IgD-negative memory B cell (primary cell): ENCODE measurements at regions not wholly inside any gene's neighbourhood (a gene's known extent, or its start where the extent isn't known, plus 50 kb on each side); places are given as distances from the start of the nearest gene placed in this dataset.

Experiments
- H3K27ac Mint-ChIP-seq, 3 donors: one replicate each; pipeline ENCODE4 v1.8.0; 2020 to 2022; ENCODE audit warnings: mild to moderate bottlenecking in 3 of 3, mixed read lengths in 3 of 3, moderate library complexity in 1 of 3
- H3K27me3 Mint-ChIP-seq: one replicate; pipeline ENCODE4 v1.8.0; 2021; ENCODE audit warnings: mixed read lengths
- H3K36me3 Mint-ChIP-seq: one replicate; pipeline ENCODE4 v1.8.0; 2020; ENCODE audit warnings: mild to moderate bottlenecking, mixed read lengths
- H3K4me1 Mint-ChIP-seq, 3 donors: one replicate each; pipeline ENCODE4 v1.8.0; 2020 to 2022; ENCODE audit warnings: mixed read lengths in 3 of 3, mild to moderate bottlenecking in 1 of 3
- H3K4me3 Mint-ChIP-seq, 4 donors: one replicate each; pipeline ENCODE4 v1.8.0; 2020 to 2022; ENCODE audit warnings: mild to moderate bottlenecking in 4 of 4, mixed read lengths in 4 of 4, moderate library complexity in 3 of 4
- H3K9me3 Mint-ChIP-seq, 3 donors: one replicate each; pipeline ENCODE4 v1.8.0; 2020 to 2021; ENCODE audit warnings: mixed read lengths in 3 of 3, mild to moderate bottlenecking in 1 of 3

DNA sequence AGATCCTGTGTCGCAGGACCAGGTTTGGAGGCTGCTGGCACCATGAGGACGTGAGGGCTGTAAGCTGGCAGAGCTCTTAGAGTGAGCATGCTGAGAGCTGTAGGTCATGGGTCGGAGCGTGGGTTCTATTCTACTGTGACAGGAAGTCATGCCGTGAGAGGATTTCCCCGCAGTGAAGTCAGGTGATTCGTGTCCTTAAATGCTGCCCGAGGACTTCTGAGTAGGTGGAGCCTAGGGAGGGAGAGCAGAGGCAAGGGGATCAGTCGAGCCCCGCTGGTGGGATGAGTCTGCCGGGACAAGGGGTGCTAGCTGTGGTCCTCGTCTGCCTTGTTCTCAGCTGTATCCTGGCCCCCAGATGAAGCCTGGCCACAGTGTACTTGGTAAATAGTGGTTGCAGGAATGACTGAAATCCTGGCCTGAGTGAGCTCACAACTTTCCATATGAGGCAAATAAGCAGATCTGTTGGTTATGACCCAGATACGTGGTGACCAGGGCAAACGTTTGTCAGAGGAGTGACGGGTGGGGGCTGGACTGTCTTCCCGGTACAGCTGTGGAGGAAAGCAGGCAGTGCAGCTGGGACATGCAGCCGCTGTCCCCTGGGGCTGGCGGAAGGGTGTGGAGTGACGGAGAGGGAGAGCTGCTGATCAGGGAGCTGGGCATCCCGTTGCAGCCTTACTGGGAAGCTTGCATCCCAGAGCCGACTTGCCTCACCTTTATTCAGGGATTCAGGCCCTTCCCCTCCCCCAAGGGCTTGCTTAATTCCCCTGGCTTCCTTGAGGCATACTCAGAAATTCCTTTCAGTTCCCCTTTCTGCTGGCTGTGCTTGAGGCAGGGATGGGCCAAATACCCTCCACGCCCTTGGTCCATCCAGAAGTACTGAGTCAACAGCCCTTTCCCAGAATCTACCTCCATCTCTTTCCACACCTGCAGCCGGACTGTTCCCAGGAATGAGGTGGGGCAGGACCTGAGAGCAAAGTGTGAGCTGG, 250.9 kb upstream of the RREB1 start:
- H3K27me3 Mint-ChIP-seq = peaks cover 6% of the 10 kb centered on the region
- no peaks in the 10 kb centered on the region for H3K36me3 Mint-ChIP-seq
- H3K9me3 Mint-ChIP-seq = no peaks in the 10 kb centered on the region
- H3K4me1 Mint-ChIP-seq = peaks cover 10 to 19% (median 12%) of the 10 kb centered on the region in 3 donors
- peak overlapping the region in 1 of 3 donors; percentile 87 for H3K27ac Mint-ChIP-seq
- peak overlapping the region in 3 of 4 donors; percentile 19 to 89 (median 42) for H3K4me3 Mint-ChIP-seq

DNA sequence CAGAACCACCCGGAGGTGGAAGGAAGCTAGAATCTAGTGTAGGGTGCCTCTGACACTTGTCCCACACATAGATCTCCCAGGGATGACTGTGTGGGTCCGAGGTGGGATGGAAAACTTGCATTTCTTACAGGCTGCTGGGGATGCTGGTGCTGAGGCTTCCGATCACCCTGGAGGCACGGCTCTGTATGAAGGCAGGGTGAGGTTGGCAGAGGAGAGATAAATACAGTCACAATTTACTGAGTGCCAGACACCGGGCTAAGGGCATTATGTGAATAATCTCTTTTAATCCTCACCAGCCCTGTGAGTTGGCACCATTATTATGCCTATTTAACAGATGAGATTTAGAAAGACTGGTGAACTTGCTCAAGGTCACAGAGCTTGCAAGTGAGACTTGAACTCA, 250.2 kb upstream of the RREB1 start:
- no peaks in the 10 kb centered on the region for H3K36me3 Mint-ChIP-seq
- peaks cover 10 to 19% (median 12%) of the 10 kb centered on the region in 3 donors for H3K4me1 Mint-ChIP-seq
- H3K4me3 Mint-ChIP-seq = no peak overlapping the region
- no peak overlapping the region for H3K27ac Mint-ChIP-seq
- H3K27me3 Mint-ChIP-seq = peaks cover 8% of the 10 kb centered on the region
- no peaks in the 10 kb centered on the region for H3K9me3 Mint-ChIP-seq

DNA sequence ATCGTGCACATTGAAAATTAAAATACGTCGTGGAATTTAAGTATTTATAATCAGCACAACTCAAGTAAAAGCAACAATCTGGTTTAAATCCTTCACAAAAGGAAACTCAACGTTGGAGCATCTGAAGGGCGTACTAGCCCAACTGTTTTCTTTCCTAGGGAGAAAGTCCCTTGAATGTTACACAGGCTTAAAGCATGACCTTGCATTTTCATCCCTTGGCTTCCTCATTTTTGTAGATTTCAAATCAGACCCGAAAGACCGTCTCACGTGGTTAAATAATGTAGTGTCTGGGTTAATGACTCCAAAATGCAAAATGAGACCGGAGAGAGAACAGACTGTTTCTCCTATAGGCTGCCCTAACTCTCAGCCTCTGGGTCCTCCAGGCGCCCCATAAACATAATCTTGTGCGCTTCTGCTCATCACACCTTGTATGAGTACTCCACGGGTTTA, 249.2 kb upstream of the RREB1 start:
- Mint-ChIP-seq H3K4me1 (peaks cover 10 to 19% (median 12%) of the 10 kb centered on the region in 3 donors), H3K9me3 (no peaks in the 10 kb centered on the region), H3K27me3 (peaks cover 12% of the 10 kb centered on the region), H3K27ac (no peak overlapping the region), H3K36me3 (no peaks in the 10 kb centered on the region), H3K4me3 (no peak overlapping the region)

DNA sequence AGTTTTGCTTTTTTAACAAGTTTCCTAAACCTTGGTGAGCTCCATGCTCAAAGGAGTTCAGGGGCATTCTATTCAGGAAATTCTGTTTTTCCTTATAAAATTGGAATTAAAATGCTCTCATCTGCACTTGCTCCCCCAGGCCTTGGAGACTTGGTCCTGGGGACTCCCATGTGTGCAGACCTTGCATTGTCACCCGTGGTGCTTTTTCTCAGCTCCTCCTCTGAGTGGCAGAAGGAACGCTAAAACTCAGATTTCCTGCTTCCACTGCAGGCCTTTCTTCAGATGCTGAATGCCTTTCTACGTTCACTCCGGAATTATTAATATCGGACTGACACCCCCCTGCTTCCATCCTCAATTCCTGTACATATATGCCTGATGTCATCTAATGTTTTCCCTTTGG, 248.7 kb upstream of the RREB1 start:
- H3K4me1 Mint-ChIP-seq = peaks cover 10 to 19% (median 12%) of the 10 kb centered on the region in 3 donors
- H3K27me3 Mint-ChIP-seq = peaks cover 14% of the 10 kb centered on the region
- no peaks in the 10 kb centered on the region for H3K9me3 Mint-ChIP-seq
- H3K27ac Mint-ChIP-seq = no peak overlapping the region
- H3K36me3 Mint-ChIP-seq = no peaks in the 10 kb centered on the region
- H3K4me3 Mint-ChIP-seq = no peak overlapping the region

DNA sequence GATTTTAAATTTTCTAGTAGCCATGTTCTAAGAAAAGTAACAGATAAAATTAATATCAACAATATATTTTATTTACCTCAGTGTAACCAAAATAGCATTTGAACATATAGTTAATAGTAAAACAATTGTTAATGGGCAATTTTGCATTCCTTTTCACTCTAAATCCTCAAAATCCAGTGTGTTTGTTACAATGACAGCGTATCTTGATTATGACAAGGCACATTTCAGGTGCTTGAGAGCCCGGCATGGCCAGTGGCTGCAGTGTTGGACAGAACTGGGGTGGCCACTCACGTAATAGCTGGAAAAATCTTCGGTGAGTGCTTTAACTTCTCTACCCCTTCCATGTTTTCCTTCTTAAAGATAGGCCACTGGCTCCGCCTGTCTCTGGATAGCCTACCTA, 248.0 kb upstream of the RREB1 start:
- H3K4me3 Mint-ChIP-seq = no peak overlapping the region
- H3K4me1 Mint-ChIP-seq = peaks cover 10 to 19% (median 12%) of the 10 kb centered on the region in 3 donors
- H3K27me3 Mint-ChIP-seq = peaks cover 12% of the 10 kb centered on the region
- H3K9me3 Mint-ChIP-seq = no peaks in the 10 kb centered on the region
- no peak overlapping the region for H3K27ac Mint-ChIP-seq
- no peaks in the 10 kb centered on the region for H3K36me3 Mint-ChIP-seq

DNA sequence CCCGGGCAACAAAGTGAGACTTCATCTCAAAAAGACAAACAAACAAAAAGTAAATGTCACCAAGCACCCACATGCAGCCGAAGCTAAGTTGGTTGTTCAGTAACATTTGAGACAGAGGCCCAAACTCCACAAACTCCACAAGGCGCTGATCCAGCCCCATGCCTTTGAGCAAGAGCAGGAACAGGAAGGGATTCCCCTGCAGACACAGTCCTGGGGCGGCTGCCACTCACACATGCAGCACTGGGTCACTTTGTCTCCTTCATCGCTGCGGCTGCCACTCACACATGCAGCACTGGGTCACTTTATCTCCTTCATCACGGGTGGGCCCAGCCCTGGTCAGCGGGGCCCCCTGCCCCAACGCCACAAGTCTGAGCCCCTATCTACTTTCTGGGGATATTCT, 246.9 kb upstream of the RREB1 start:
- Mint-ChIP-seq H3K4me3 (no peak overlapping the region), H3K27ac (no peak overlapping the region), H3K4me1 (peaks cover 10 to 14% (median 12%) of the 10 kb centered on the region in 3 donors), H3K9me3 (peaks cover 0 to 1% (median 0%) of the 10 kb centered on the region in 3 donors), H3K36me3 (peaks cover 4% of the 10 kb centered on the region), H3K27me3 (peaks cover 12% of the 10 kb centered on the region)

DNA sequence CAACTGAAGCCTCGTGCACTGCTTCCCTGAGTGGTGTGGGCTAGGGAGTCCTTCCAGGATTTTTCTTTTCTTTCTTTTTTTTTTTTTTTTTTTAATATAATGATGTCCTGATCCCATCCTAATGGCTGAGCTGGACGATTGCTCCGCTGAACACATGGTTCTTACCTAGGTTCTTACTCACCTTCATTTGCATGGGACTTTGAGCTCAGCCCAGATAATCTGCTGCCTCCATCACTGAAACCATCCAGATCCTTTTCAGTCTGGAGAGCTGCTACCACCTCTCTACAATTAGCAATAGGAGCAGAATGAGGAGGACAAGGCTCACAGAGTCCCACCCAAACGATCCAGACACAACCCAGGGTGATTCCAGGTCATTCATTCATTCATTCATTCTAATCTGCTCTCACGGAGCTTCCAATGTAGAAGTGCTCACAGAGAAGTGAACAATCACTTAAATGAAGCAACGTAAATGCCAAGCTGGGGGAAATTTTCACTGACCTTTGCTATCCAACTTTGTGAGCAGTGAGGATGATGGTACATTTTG, 246.3 kb upstream of the RREB1 start:
- peaks cover 7 to 10% (median 8%) of the 10 kb centered on the region in 3 donors for H3K4me1 Mint-ChIP-seq
- peaks cover 12% of the 10 kb centered on the region for H3K27me3 Mint-ChIP-seq
- H3K9me3 Mint-ChIP-seq = peaks cover 0 to 1% (median 0%) of the 10 kb centered on the region in 3 donors
- peaks cover 4% of the 10 kb centered on the region for H3K36me3 Mint-ChIP-seq
- no peak overlapping the region for H3K27ac Mint-ChIP-seq
- peak overlapping the region in 1 of 4 donors; percentile 35 for H3K4me3 Mint-ChIP-seq

DNA sequence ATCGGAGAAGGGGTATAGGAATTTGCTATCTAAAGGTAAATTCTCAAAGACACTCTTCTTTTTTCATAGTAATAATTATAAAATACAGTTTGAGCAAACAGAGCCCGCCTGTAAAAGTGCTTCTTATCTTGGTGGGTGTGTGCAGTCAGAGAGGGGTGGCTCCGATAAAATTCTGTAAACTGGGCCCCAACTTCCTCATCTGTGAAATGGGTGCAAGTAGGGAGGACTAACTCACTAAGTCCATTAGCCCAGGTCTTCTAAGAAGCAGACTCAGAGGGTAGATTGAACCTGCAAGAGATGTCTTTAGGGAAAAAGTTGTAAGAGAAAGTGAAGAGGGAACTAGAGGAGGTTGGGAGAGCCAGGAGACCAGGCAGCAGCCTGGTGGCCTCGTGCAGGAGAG, 245.8 kb upstream of the RREB1 start:
- Mint-ChIP-seq H3K4me3 (no peak overlapping the region), H3K27ac (no peak overlapping the region), H3K36me3 (peaks cover 4% of the 10 kb centered on the region), H3K4me1 (peaks cover 2 to 4% (median 4%) of the 10 kb centered on the region in 3 donors), H3K9me3 (peaks cover 0 to 1% (median 0%) of the 10 kb centered on the region in 3 donors), H3K27me3 (peaks cover 9% of the 10 kb centered on the region)

DNA sequence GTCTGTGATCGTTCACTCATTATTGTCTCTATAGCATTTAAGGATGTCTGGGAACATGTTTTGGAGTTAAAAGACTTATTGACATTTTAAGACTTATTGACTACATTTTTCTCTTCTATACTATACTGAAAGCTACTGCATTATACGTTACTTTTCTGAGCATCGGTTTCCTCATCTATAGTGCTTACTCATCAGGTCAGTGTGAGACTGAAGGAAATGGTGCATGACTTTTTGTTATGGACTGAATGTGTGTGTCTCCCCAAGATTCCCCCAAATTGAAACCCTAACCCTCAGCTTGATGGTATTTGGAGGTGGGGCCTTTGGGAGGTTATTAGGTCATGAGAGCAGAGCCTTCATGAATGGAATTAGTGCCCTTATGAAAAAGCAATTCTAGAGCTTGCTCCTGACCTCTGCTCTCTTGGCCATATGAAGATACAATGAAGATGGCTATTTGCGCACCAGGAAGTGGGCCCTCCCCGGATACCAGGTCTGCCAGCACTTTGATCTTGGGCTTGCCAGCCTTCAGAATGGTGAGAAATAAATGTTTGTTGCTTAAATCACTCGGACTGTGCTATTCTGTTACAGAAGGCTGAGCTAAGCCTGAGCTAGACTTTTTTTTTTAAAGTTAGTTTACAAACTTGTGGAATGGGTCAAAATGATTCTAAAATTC, 243.7 kb upstream of the RREB1 start:
- Mint-ChIP-seq H3K9me3 (peaks cover 0 to 1% (median 0%) of the 10 kb centered on the region in 3 donors), H3K27ac (no peak overlapping the region), H3K27me3 (peaks cover 10% of the 10 kb centered on the region)

DNA sequence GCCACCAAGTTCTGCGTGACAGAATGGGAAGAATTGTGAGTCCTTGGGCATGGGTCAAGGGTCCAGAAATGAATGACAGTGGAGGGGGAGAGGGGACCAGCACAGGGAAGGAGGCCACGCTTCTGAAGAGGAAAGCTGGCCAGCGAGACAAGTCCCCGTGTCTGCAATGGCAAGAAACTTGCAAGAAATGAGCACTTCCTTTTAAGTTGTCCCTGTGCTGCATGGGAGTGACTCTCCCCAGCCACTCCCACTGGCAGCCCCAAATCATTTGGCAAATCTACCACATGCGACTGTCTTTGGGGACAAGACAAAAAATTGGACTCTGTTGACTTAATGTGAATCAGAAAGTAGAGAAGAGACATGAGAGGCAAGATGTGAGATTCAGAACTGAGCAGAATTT, 242.2 kb upstream of the RREB1 start:
- Mint-ChIP-seq H3K27ac (no peak overlapping the region), H3K4me1 (no peaks in the 10 kb centered on the region), H3K9me3 (peaks cover 0 to 1% (median 0%) of the 10 kb centered on the region in 3 donors), H3K36me3 (peaks cover 4% of the 10 kb centered on the region), H3K4me3 (no peak overlapping the region), H3K27me3 (peaks cover 10% of the 10 kb centered on the region)

More for the DNA sequence above, 243.7 kb upstream of the RREB1 start:
- H3K4me1 Mint-ChIP-seq = no peaks in the 10 kb centered on the region
- peaks cover 4% of the 10 kb centered on the region for H3K36me3 Mint-ChIP-seq
- H3K4me3 Mint-ChIP-seq = no peak overlapping the region

DNA sequence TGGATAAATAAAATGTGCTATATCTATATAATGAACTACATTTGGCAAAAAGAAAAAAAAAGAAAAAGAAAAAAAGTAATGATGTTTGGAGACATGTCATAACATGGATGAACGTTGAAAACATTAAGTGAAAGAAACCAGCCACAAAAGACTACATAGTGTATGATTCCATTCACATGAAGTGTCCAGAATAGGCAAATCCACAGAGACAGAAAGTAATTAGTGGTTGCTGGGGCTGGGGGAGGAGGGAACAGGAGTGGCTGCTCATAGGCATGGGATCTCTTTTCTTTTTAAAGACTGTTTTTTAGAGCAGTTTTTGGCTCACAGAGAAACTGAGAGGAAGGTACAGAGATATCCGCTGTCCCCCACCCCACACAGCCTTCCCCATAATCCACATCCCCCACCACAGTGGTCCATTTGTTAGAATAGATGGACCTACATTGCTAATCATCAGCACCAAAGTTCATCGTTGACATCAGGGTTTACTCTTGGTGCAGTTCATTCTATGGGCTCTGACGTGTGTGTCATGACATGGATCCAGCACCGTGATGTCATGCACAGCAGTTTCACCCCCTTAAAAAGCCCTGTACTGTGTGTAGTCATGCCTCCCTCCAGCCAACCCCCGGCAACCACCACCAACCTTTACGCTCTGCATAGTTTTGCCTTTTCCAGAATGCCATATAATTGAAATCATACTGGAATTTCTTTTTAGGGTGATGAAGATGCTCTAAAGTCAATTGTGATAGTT, 240.9 kb upstream of the RREB1 start:
- H3K9me3 Mint-ChIP-seq = peaks cover 0 to 1% (median 0%) of the 10 kb centered on the region in 3 donors
- no peaks in the 10 kb centered on the region for H3K4me1 Mint-ChIP-seq
- H3K36me3 Mint-ChIP-seq = peaks cover 4% of the 10 kb centered on the region
- no peak overlapping the region for H3K4me3 Mint-ChIP-seq
- peaks cover 10% of the 10 kb centered on the region for H3K27me3 Mint-ChIP-seq
- H3K27ac Mint-ChIP-seq = no peak overlapping the region

DNA sequence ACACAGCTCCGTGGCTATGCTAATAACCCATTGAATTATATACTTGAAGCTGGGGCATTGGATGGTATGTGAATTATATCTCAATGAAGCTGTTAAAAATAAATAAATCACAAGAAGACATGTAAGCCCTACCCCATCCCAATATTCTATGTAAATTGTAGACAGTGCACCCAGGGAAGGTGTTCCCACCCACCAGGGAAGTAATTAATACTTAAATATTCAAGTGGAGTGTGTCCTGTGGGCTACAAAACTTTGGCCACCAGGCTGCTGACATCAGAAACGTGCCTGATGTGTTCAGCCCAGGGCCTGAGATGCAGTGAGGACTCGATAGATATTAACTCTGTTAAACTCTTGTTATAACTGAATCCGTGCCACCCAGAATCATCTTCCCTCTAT, 240.4 kb upstream of the RREB1 start:
- Mint-ChIP-seq H3K27me3 (peaks cover 9% of the 10 kb centered on the region), H3K9me3 (peaks cover 0 to 1% (median 0%) of the 10 kb centered on the region in 3 donors), H3K4me1 (no peaks in the 10 kb centered on the region), H3K27ac (no peak overlapping the region), H3K36me3 (peaks cover 4% of the 10 kb centered on the region), H3K4me3 (no peak overlapping the region)

DNA sequence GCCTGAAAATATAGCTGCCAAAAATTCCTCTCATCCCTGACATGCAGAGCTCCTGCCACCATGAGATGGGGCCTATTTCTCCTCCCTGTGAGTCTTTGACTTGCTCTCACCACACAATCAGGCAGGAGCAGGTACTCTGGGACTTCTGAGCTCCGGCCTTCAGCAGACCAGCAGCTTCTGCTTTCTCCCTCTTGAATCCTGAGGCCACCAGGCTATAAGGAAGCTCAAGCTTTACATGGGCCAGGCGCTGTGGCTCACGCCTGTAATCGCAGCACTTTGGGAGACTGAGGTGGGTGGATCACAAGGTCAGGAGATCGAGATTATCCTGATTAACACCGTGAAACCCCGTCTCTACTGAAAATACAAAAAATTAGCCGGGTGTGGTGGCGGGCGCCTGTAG, 238.7 kb upstream of the RREB1 start:
- peaks cover 4% of the 10 kb centered on the region for H3K36me3 Mint-ChIP-seq
- H3K27ac Mint-ChIP-seq = no peak overlapping the region
- peaks cover 3% of the 10 kb centered on the region for H3K27me3 Mint-ChIP-seq
- H3K4me3 Mint-ChIP-seq = no peak overlapping the region
- H3K9me3 Mint-ChIP-seq = peaks cover 0 to 1% (median 0%) of the 10 kb centered on the region in 3 donors
- no peaks in the 10 kb centered on the region for H3K4me1 Mint-ChIP-seq

DNA sequence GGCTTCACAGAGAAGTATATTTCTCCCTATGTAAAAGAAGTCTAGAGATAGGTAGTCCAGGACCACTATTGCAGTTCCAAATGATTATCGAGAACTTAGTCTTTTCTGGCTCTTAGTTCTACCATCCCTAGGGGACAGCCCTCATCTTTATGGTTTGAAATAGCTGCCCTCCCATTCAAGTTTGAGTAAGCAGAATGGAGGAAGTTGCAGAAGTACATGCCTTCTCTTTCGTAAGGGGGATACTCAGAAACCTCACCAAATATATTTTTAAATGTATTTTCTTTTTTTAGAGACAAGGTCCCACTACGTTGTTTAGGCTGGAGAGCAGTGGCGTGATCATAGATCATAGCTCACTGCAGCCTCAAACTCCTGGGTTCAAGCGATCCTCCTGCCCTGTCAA, 236.8 kb upstream of the RREB1 start:
- no peak overlapping the region for H3K4me3 Mint-ChIP-seq
- H3K9me3 Mint-ChIP-seq = no peaks in the 10 kb centered on the region
- H3K27ac Mint-ChIP-seq = no peak overlapping the region
- no peaks in the 10 kb centered on the region for H3K4me1 Mint-ChIP-seq
- H3K27me3 Mint-ChIP-seq = peaks cover 9% of the 10 kb centered on the region
- no peaks in the 10 kb centered on the region for H3K36me3 Mint-ChIP-seq
